ENCODE measurements at regions not wholly inside any gene's neighbourhood (a gene's known extent, or its start where the extent isn't known, plus 50 kb on each side); places are given as distances from the start of the nearest gene placed in this dataset.

DNA sequence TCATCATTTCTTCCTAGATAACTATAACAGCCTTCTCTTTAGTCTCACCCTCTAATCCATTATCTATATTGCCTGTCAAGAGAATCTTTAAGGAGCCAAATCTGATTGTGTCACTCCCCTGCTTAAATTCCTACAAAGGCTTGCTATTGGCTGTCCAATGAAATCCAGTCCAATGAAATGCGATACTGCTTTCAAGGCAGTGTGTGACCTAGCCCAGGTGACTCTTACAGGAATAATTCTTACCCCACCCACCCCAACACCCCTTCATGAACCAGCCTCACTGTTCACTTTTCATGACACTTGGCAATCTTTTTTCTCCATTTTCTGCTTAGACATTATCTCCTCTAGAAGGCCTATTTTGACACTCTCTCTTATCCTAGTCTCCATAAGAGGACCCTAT lies 163.3 kb upstream of the MARCKS start:
- H3K9ac ChIP-seq (ENCODE audit: insufficient read length), result no peak overlapping the region
- no peak overlapping the region for H3K4me3 ChIP-seq
- H3K9me3 ChIP-seq (ENCODE audit: low read depth, low read length), result no peaks in the 10 kb centered on the region
- H3K27ac ChIP-seq, result no peak overlapping the region
- DNase-seq (ENCODE audit: low read depth, low spot score), result no peak
- no peak for TF ChIP-seq FOXP2 (optimal IDR thresholded peaks at IDR 0.05; ENCODE audit: control extremely low read depth, extremely low read length, insufficient read depth)
- TF ChIP-seq EZH2 (IDR thresholded peaks at IDR 0.05), result no peak
- TF ChIP-seq POLR2AphosphoS5 (IDR thresholded peaks at IDR 0.05; ENCODE audit: borderline replicate concordance, low read depth, low read length), result no peak
- no peaks in the 10 kb centered on the region for H3K36me3 ChIP-seq (ENCODE audit: insufficient read depth, low read length)

DNA sequence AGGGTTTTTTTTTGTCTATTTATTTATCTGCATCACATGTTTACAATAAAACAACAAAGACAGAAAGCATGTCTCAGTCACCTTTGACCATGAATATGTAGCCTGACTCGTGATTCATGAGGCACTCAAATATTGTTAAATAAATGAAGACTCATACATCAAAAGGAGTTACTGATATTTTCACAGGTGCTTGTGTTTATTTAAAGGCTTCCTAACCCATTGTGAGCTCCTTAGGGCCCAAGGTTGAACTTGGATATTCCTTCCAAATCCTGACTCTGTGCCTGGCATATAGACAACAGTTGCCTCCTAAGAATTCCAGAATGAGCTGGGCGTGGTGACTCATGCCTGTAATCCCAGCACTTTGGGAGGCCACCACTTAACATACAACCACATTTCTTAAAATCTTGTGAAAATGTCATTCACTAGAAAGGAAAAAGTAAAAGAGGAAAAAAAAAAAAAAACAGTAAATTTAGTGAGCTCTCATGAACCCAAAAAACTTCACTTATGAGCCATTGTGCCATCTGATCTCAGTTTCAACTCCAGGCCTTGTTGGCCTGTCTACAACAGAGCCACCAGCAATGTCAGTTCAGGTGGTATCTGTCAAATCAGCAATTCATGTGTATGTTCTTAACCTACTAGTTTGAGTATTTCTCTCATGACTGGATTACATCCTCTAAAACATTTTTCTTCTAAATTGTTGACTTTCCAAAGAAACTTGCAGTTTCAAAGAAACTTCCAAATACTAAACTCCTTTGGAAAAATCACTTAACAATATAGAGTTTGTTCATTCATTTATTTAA lies 162.7 kb upstream of the MARCKS start:
- Histone ChIP-seq H3K27ac (no peak overlapping the region), H3K9ac (ENCODE audit: insufficient read length) (no peak overlapping the region), H3K36me3 (ENCODE audit: insufficient read depth, low read length) (no peaks in the 10 kb centered on the region), H3K4me3 (no peak overlapping the region), H3K9me3 (ENCODE audit: low read depth, low read length) (no peaks in the 10 kb centered on the region)
- no peak for DNase-seq (ENCODE audit: low read depth, low spot score)
- TF ChIP-seq POLR2AphosphoS5 (IDR thresholded peaks at IDR 0.05; ENCODE audit: borderline replicate concordance, low read depth, low read length) (no peak), EZH2 (IDR thresholded peaks at IDR 0.05) (no peak), FOXP2 (optimal IDR thresholded peaks at IDR 0.05; ENCODE audit: control extremely low read depth, extremely low read length, insufficient read depth) (no peak)

DNA sequence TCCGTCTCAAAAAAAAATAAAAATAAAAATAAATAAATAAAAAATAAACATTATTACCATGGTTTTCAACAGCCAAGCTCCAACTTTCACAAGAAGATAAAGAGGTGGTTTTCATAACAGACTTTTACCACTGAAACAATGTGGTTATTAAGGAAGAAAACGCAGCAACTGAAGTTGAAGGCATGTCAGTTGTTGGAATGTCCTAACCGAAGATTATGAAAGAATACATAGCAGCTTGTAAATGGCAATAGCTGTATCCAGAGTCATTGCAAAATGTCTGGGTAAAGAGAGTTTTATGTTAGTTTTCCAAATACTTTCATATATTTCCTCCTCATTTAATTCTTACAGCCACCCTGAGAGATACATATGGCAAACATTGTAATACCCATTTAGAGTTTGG lies 161.6 kb upstream of the MARCKS start:
- no peaks in the 10 kb centered on the region for H3K36me3 ChIP-seq (ENCODE audit: insufficient read depth, low read length)
- DNase-seq (ENCODE audit: low read depth, low spot score), result no peak
- no peak overlapping the region for H3K9ac ChIP-seq (ENCODE audit: insufficient read length)
- no peak overlapping the region for H3K27ac ChIP-seq
- H3K4me3 ChIP-seq, result no peak overlapping the region
- TF ChIP-seq POLR2AphosphoS5 (IDR thresholded peaks at IDR 0.05; ENCODE audit: borderline replicate concordance, low read depth, low read length) (no peak), EZH2 (IDR thresholded peaks at IDR 0.05) (no peak), FOXP2 (optimal IDR thresholded peaks at IDR 0.05; ENCODE audit: control extremely low read depth, extremely low read length, insufficient read depth) (no peak)
- H3K9me3 ChIP-seq (ENCODE audit: low read depth, low read length), result no peaks in the 10 kb centered on the region

DNA sequence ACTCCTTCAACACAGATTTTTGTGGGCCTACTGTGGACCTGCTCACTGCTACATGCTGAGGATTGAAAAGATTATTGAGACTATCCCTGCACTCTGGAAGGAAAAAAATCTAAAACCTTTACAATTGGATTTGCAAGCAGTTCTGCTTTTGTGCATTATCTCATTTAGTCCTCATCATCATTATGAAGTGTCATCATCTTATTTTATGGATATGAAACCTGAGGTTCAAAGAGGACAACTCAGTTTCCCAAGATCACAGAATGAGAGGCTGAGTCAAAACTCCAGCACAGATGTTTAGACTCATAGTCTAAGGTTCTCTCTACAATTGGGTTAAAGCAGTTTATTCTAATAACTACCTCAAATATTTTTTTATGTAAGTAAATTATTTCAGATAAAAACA lies 160.2 kb upstream of the MARCKS start:
- Histone ChIP-seq H3K9ac (ENCODE audit: insufficient read length) (no peak overlapping the region), H3K27ac (no peak overlapping the region), H3K36me3 (ENCODE audit: insufficient read depth, low read length) (no peaks in the 10 kb centered on the region), H3K4me3 (no peak overlapping the region), H3K9me3 (ENCODE audit: low read depth, low read length) (no peaks in the 10 kb centered on the region)
- TF ChIP-seq EZH2 (IDR thresholded peaks at IDR 0.05), result no peak
- no peak for TF ChIP-seq POLR2AphosphoS5 (IDR thresholded peaks at IDR 0.05; ENCODE audit: borderline replicate concordance, low read depth, low read length)
- TF ChIP-seq FOXP2 (optimal IDR thresholded peaks at IDR 0.05; ENCODE audit: control extremely low read depth, extremely low read length, insufficient read depth), result no peak
- DNase-seq (ENCODE audit: low read depth, low spot score), result no peak

DNA sequence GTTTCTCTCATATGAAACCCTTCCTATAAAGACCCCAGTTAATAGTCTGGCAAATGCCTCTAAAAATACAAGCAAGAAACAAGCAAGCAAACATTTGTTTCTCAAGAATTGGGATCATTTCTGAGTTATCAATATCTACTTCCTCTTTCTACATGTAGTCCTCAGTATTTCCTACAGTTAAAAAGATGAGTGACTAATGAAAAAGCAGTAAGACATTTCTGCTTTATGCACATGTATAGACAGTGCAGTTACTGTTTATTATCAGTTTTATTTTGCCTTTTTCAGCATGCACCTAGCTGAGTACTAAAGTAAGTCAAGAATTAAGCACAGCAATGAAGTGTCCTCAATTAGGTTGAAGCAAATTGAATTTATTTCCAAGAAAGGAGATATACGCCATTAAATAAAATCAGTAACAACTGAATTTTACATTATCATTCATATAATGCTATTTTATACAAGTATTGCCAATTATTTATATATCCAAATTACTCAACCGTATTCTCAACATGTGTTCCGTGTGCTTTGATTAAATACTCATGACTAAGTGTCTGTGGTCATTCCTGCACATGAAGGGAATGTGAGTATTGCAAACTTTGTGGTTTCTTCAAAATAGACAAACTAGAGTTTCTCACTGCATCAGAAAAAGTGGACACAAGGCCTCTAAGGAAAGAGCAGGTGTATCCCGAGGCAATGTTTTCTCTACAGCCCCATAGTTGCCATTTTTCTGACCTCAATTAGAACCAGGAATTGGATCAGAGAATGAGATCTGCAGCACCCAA lies 159.3 kb upstream of the MARCKS start:
- no peak for TF ChIP-seq FOXP2 (optimal IDR thresholded peaks at IDR 0.05; ENCODE audit: control extremely low read depth, extremely low read length, insufficient read depth)
- no peak for TF ChIP-seq POLR2AphosphoS5 (IDR thresholded peaks at IDR 0.05; ENCODE audit: borderline replicate concordance, low read depth, low read length)
- no peak for TF ChIP-seq EZH2 (IDR thresholded peaks at IDR 0.05)
- DNase-seq (ENCODE audit: low read depth, low spot score), result no peak
- Histone ChIP-seq H3K9me3 (ENCODE audit: low read depth, low read length) (no peaks in the 10 kb centered on the region), H3K9ac (ENCODE audit: insufficient read length) (no peak overlapping the region), H3K4me3 (no peak overlapping the region), H3K36me3 (ENCODE audit: insufficient read depth, low read length) (no peaks in the 10 kb centered on the region), H3K27ac (no peak overlapping the region)

DNA sequence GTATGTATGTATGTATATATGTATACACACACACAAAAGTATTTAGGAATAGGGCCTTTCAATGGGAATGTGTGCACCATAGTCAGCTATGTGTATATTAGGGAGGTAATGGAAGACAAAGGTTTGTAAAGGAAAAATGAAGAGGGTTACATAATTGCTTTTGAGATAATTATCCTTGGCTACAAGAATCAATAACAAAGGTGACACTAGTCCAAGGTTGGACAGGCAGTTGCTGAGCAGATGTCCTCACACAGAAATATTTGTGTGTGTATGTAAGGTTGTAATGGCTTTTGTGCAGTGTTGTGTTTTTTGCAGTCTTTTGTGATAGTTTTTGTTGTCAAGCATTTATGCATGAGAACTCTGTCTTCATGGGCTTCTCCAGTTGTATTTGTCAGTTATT lies 157.9 kb upstream of the MARCKS start:
- no peaks in the 10 kb centered on the region for H3K36me3 ChIP-seq (ENCODE audit: insufficient read depth, low read length)
- no peak for DNase-seq (ENCODE audit: low read depth, low spot score)
- H3K9ac ChIP-seq (ENCODE audit: insufficient read length), result no peak overlapping the region
- H3K9me3 ChIP-seq (ENCODE audit: low read depth, low read length), result no peaks in the 10 kb centered on the region
- H3K27ac ChIP-seq, result no peak overlapping the region
- TF ChIP-seq FOXP2 (optimal IDR thresholded peaks at IDR 0.05; ENCODE audit: control extremely low read depth, extremely low read length, insufficient read depth) (no peak), EZH2 (IDR thresholded peaks at IDR 0.05) (no peak), POLR2AphosphoS5 (IDR thresholded peaks at IDR 0.05; ENCODE audit: borderline replicate concordance, low read depth, low read length) (no peak)
- no peak overlapping the region for H3K4me3 ChIP-seq

DNA sequence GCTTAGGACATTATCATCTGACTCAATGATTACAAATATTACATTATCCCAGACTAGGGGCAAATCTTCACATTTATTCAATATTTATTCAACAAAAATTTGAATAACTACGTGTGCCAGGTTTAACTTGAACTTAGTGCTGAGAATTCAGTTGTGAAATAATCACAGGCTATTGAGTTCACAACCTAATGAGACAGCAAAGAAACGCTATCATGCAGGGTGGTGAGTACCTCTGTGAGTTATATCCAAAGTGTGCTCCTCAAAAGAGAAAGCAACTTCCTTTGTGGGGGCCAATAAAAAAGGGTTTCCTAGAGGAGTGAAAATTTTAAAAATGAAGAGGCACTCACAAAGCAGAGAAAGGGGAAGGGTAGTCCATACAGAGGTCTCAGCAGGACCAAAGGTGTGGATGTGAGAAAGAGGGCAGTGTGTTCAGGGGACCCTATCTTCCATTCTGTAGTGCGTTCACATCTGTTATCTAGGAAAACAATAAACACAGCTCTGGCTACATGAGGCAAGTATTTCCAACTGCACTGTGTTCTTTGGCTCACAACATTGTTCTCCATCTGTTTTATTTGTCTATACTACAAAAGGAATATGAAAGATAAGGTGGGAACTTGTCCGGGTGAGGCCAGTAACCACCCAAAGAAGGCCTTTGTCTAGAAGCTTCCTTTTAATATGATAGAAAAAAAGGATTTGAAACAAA lies 155.4 kb upstream of the MARCKS start:
- H3K27ac ChIP-seq, result no peak overlapping the region
- no peak for DNase-seq (ENCODE audit: low read depth, low spot score)
- H3K9ac ChIP-seq (ENCODE audit: insufficient read length), result no peak overlapping the region
- H3K4me3 ChIP-seq, result no peak overlapping the region
- TF ChIP-seq POLR2AphosphoS5 (IDR thresholded peaks at IDR 0.05; ENCODE audit: borderline replicate concordance, low read depth, low read length) (no peak), EZH2 (IDR thresholded peaks at IDR 0.05) (no peak), FOXP2 (optimal IDR thresholded peaks at IDR 0.05; ENCODE audit: control extremely low read depth, extremely low read length, insufficient read depth) (no peak)
- no peaks in the 10 kb centered on the region for H3K9me3 ChIP-seq (ENCODE audit: low read depth, low read length)
- no peaks in the 10 kb centered on the region for H3K36me3 ChIP-seq (ENCODE audit: insufficient read depth, low read length)

DNA sequence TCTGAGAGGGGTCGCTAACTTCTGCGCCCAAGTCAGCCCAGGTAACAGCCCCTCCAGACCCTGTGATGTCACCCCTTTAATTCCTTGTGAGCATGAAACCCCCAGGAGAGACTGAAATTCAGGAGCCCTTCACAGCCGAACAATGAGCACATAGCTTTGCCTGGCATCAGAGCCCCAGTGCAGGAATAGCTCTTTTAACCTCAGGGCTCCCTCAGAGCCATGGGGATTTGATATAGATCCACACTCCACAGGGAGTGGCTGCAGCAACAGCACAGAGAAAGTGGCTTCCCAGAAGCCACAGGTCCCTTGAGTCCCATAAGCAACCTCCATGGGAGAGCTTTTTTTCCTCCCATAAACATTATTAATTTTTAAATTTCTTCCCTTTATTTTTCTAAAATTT lies 150.0 kb upstream of the MARCKS start:
- Histone ChIP-seq H3K4me3 (no peak overlapping the region), H3K36me3 (ENCODE audit: insufficient read depth, low read length) (no peaks in the 10 kb centered on the region), H3K27ac (no peak overlapping the region), H3K9me3 (ENCODE audit: low read depth, low read length) (no peaks in the 10 kb centered on the region), H3K9ac (ENCODE audit: insufficient read length) (no peak overlapping the region)
- no peak for DNase-seq (ENCODE audit: low read depth, low spot score)
- no peak for TF ChIP-seq POLR2AphosphoS5 (IDR thresholded peaks at IDR 0.05; ENCODE audit: borderline replicate concordance, low read depth, low read length)
- no peak for TF ChIP-seq EZH2 (IDR thresholded peaks at IDR 0.05)
- no peak for TF ChIP-seq FOXP2 (optimal IDR thresholded peaks at IDR 0.05; ENCODE audit: control extremely low read depth, extremely low read length, insufficient read depth)

All from SK-N-MC (cell line).